OCI-LY1 (cell line): ENCODE measurements at regions not wholly inside any gene's neighbourhood (a gene's known extent, or its start where the extent isn't known, plus 50 kb on each side); places are given as distances from the start of the nearest gene placed in this dataset.

Experiments
- CTCF ChIP-seq: fragments of 200-600 bp; sonication (generic), shearing (Covaris generic); IDR thresholded peaks from 2 replicates; pipeline ENCODE4 v1.5.1; 2017; ENCODE audit warnings: mild to moderate bottlenecking, antibody characterized with exemption, low read length, moderate library complexity, mixed read lengths
- EZH2 ChIP-seq: fragments of 200-600 bp; sonication (generic), shearing (Covaris generic); IDR thresholded peaks from 2 replicates; pipeline ENCODE4 v1.8.0; 2017; ENCODE audit warnings: borderline replicate concordance, mixed run types, mild to moderate bottlenecking, antibody characterized with exemption, low read length, moderate library complexity, mixed read lengths

GRCh38 chr10:118141471-118141870 lies 94.7 kb upstream of the RAB11FIP2 start:
- no peak for TF ChIP-seq CTCF
- no peak for TF ChIP-seq EZH2
